ENCODE measurements at regions not wholly inside any gene's neighbourhood (a gene's known extent, or its start where the extent isn't known, plus 50 kb on each side); places are given as distances from the start of the nearest gene placed in this dataset.

DNA sequence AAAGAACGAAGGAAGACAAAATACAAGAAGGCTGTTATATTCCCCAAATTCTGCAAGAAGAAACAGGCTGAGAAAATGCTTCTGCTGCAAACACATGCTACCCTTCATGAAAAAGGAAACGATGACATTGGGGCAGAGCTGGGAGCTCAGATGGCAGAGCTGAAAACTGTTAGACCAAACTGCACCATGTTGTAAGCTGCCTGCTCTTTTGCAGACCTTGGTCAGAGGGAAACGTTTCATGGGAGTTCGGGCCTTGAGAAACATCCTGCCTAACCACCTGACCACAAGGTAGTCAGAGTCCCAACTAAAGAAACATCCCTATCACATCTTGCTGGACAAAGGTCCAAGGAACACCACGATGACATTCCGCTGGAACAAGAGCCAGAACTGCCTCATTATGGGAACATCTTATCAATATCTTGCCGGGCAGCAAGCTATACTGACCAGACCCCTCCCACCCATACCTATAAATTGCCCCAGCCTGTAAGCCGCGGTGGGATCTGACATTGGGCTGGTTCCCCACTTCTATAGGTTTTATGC is 110.7 kb upstream of the CTSC start:
- intact Hi-C loops (cut with DNase I), result no loop called here
- H3K36me3 ChIP-seq (replicated peaks in 1 of 2), result no peaks in the 10 kb centered on the region
- no peaks in the 10 kb centered on the region for H3K4me1 ChIP-seq (replicated peaks in 1 of 2)
- H3K4me3 ChIP-seq, result no peak overlapping the region
- 70 to 78% (median 73%) methylated on average over 9 of the region's 9 CpGs for WGBS, 4 donors
- no peaks in the 10 kb centered on the region for H3K27me3 ChIP-seq
- DNase-seq, result no peak
- peaks cover 0 to 6% (median 0%) of the 10 kb centered on the region in 3 donors for H3K9me3 ChIP-seq (replicated peaks in 1 of 3)
- TF ChIP-seq POLR2A (IDR thresholded peaks at IDR 0.05), result no peak
- TF ChIP-seq, protein P1, sequence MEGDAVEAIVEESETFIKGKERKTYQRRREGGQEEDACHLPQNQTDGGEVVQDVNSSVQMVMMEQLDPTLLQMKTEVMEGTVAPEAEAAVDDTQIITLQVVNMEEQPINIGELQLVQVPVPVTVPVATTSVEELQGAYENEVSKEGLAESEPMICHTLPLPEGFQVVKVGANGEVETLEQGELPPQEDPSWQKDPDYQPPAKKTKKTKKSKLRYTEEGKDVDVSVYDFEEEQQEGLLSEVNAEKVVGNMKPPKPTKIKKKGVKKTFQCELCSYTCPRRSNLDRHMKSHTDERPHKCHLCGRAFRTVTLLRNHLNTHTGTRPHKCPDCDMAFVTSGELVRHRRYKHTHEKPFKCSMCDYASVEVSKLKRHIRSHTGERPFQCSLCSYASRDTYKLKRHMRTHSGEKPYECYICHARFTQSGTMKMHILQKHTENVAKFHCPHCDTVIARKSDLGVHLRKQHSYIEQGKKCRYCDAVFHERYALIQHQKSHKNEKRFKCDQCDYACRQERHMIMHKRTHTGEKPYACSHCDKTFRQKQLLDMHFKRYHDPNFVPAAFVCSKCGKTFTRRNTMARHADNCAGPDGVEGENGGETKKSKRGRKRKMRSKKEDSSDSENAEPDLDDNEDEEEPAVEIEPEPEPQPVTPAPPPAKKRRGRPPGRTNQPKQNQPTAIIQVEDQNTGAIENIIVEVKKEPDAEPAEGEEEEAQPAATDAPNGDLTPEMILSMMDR (IDR thresholded peaks at IDR 0.05), result no peak
- H3K27ac ChIP-seq, result no peak overlapping the region

- no peaks in the 10 kb centered on the region for H3K27me3 ChIP-seq
- 64 to 78% (median 73%) methylated on average over 1 of the region's 1 CpG for WGBS, 4 donors
- intact Hi-C loops (cut with DNase I), result no loop called here
- TF ChIP-seq, protein P1 (IDR thresholded peaks at IDR 0.05), result no peak
- TF ChIP-seq POLR2A (IDR thresholded peaks at IDR 0.05), result no peak
- DNase-seq, result no peak
- H3K27ac ChIP-seq, result no peak overlapping the region
- no peaks in the 10 kb centered on the region for H3K36me3 ChIP-seq (replicated peaks in 1 of 2)
- H3K9me3 ChIP-seq (replicated peaks in 1 of 3), result peaks cover 0 to 2% (median 0%) of the 10 kb centered on the region in 3 donors
- no peak overlapping the region for H3K4me3 ChIP-seq
- H3K4me1 ChIP-seq (replicated peaks in 1 of 2), result no peaks in the 10 kb centered on the region
Measured at GRCh38 chr11:88447281-88447680, 109.7 kb upstream of the CTSC start.

GRCh38 chr11:88439356-88439755 is 101.8 kb upstream of the CTSC start:
- Histone ChIP-seq H3K4me3 (no peak overlapping the region), H3K27me3 (no peaks in the 10 kb centered on the region), H3K4me1 (replicated peaks in 1 of 2) (no peaks in the 10 kb centered on the region), H3K36me3 (replicated peaks in 1 of 2) (no peaks in the 10 kb centered on the region), H3K9me3 (replicated peaks in 1 of 3) (no peaks in the 10 kb centered on the region), H3K27ac (no peak overlapping the region)
- WGBS, 4 donors, result 79 to 93% (median 86%) methylated on average over 3 of the region's 3 CpGs
- intact Hi-C loops (cut with DNase I), result no loop called here
- TF ChIP-seq, protein P1 (IDR thresholded peaks at IDR 0.05), result no peak
- TF ChIP-seq POLR2A (IDR thresholded peaks at IDR 0.05), result no peak
- DNase-seq, result no peak

DNA sequence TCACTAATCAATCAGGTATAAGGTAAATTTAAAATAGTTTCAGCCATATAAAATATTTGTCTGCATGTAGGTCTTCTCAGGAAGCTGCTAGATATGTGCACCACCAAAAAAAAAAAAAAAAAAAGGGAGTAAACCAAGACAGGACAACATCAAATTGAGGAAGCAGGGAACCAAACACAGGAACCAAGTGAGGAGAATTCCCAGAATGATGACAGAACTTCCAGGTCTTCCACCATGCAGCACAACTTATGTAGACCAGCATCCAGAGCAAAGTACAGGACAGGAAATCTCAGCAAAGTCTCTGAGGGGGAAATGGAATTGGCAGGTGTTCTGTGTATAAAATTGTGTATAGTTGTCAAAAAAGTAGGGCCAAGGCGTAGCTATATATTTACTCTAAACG is 101.2 kb upstream of the CTSC start:
- no peaks in the 10 kb centered on the region for H3K4me1 ChIP-seq (replicated peaks in 1 of 2)
- no peak overlapping the region for H3K4me3 ChIP-seq
- no peak for DNase-seq
- intact Hi-C loops (cut with DNase I), result no loop called here
- no peaks in the 10 kb centered on the region for H3K27me3 ChIP-seq
- no peaks in the 10 kb centered on the region for H3K36me3 ChIP-seq (replicated peaks in 1 of 2)
- H3K9me3 ChIP-seq (replicated peaks in 1 of 3), result no peaks in the 10 kb centered on the region
- H3K27ac ChIP-seq, result no peak overlapping the region
- no peak for TF ChIP-seq POLR2A (IDR thresholded peaks at IDR 0.05)
- TF ChIP-seq, protein P1 (IDR thresholded peaks at IDR 0.05), result no peak
- WGBS, 4 donors, result 60 to 85% (median 71%) methylated on average over 2 of the region's 2 CpGs

All from adrenal gland (tissue), 9 donors.